NCI-H2107 treated with DMSO at 0.1 percent for 48 hours (cell line): ENCODE measurements at regions not wholly inside any gene's neighbourhood (a gene's known extent, or its start where the extent isn't known, plus 50 kb on each side); places are given as distances from the start of the nearest gene placed in this dataset.

Source experiments
- DNase-seq: peaks from one replicate; lab custom pipeline; 2025; ENCODE audit not compliant: unreplicated experiment; lab: John Stamatoyannopoulos, UW

- no peak for DNase-seq
These were observed 233.7 kb upstream of the NAV2 start for GRCh38 chr11:19478891-19479290.

GRCh38 chr11:19474954-19475721, 234.4 kb upstream of the E2F8 start:
- DNase-seq, result peak; percentile 49

- no peak for DNase-seq
These were observed 233.5 kb upstream of the E2F8 start for GRCh38 chr11:19474211-19474610.

- no peak for DNase-seq
These were observed 231.9 kb upstream of the E2F8 start for GRCh38 chr11:19472679-19473078.

- DNase-seq, result no peak
These were observed 227.2 kb upstream of the E2F8 start for GRCh38 chr11:19467904-19468303.

GRCh38 chr11:19466314-19466713, 225.6 kb upstream of the E2F8 start:
- DNase-seq, result no peak

GRCh38 chr11:19463976-19464375, 223.2 kb upstream of the E2F8 start:
- no peak for DNase-seq

GRCh38 chr11:19460718-19461405, 220.1 kb upstream of the E2F8 start:
- no peak for DNase-seq

GRCh38 chr11:19459240-19459639, 218.5 kb upstream of the E2F8 start:
- no peak for DNase-seq

GRCh38 chr11:19458721-19459120, 218.0 kb upstream of the E2F8 start:
- no peak for DNase-seq

GRCh38 chr11:19458231-19458630, 217.5 kb upstream of the E2F8 start:
- DNase-seq, result no peak

GRCh38 chr11:19455731-19456130, 215.0 kb upstream of the E2F8 start:
- DNase-seq, result no peak

- no peak for DNase-seq
These were observed 213.0 kb upstream of the E2F8 start for GRCh38 chr11:19453651-19454257.

GRCh38 chr11:19451609-19452008, 210.9 kb upstream of the E2F8 start:
- no peak for DNase-seq

GRCh38 chr11:19450282-19450681, 209.5 kb upstream of the E2F8 start:
- DNase-seq, result no peak

- DNase-seq, result no peak
These were observed 207.9 kb upstream of the E2F8 start for GRCh38 chr11:19448651-19449050.

- DNase-seq, result no peak
These were observed 206.4 kb upstream of the E2F8 start for GRCh38 chr11:19447150-19447566.

- DNase-seq, result no peak
These were observed 205.0 kb upstream of the E2F8 start for GRCh38 chr11:19445771-19446170.

- no peak for DNase-seq
These were observed 203.5 kb upstream of the E2F8 start for GRCh38 chr11:19444231-19444630.

GRCh38 chr11:19442554-19442910, 201.8 kb upstream of the E2F8 start:
- DNase-seq, result no peak

GRCh38 chr11:19441752-19442553, 201.2 kb upstream of the E2F8 start:
- peak; percentile 75 for DNase-seq
